ENCODE measurements at regions not wholly inside any gene's neighbourhood (a gene's known extent, or its start where the extent isn't known, plus 50 kb on each side); places are given as distances from the start of the nearest gene placed in this dataset.
"Not testable (repeated sequence)": the region's sequence is repeated elsewhere in the genome, so short reads cannot be mapped to it uniquely, and the experiment has no call there.

DNA sequence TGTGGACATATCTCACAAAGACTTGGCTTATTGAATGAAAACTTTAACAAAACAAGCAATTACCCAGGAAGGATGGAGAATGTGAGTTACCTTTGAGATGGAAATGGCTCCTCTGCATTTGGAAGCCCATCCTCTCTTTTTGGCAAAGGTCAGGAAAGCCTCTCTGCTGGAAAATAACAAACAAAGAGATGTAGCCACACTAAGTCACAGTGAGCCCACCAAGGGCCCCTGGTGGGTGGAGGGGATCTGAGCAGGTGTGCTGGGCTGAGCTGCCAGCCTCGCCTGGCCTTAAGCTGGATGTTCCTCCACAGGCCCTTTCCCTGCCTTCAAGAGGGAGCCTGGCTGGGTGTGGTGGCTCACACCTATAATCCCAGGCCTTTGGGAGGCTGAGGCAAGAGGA lies 269.2 kb downstream of the HNRNPD start:
- no peak overlapping the region for H3K27ac ChIP-seq
- TF ChIP-seq, protein P1, sequence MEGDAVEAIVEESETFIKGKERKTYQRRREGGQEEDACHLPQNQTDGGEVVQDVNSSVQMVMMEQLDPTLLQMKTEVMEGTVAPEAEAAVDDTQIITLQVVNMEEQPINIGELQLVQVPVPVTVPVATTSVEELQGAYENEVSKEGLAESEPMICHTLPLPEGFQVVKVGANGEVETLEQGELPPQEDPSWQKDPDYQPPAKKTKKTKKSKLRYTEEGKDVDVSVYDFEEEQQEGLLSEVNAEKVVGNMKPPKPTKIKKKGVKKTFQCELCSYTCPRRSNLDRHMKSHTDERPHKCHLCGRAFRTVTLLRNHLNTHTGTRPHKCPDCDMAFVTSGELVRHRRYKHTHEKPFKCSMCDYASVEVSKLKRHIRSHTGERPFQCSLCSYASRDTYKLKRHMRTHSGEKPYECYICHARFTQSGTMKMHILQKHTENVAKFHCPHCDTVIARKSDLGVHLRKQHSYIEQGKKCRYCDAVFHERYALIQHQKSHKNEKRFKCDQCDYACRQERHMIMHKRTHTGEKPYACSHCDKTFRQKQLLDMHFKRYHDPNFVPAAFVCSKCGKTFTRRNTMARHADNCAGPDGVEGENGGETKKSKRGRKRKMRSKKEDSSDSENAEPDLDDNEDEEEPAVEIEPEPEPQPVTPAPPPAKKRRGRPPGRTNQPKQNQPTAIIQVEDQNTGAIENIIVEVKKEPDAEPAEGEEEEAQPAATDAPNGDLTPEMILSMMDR (conservative IDR thresholded peaks at IDR 0.05), result no peak

DNA sequence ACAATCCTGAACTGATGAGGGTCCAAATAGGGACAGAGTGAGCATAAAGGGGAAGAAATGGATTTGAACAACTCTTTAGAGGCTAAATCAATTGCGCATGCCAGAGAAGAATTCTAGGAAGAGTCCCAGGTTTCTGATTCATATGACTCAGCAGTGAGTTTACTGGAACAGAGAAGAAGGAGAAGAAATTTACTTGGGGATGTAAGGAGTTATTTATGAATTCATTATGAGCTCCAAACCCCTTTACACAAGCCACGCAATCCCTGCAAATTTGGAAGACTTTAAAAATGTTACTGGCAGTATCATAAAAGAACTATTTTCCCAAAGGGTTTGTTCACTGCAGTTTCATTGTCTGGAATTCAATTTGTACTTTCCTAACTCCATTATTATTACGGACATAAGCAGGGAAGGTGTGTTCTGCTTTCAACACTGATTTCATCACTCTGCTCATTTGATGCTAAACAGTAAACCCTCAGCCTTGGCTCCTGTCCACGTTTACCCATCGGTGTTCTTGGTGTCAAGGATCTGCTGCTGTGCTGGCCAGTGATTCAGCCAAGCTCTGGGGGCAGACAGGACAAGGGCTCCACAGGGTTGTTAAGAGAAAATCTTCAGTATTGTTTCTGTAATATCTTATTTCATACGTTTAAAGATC lies 273.7 kb downstream of the HNRNPD start:
- TF ChIP-seq, protein P1 (conservative IDR thresholded peaks at IDR 0.05), result no peak

DNA sequence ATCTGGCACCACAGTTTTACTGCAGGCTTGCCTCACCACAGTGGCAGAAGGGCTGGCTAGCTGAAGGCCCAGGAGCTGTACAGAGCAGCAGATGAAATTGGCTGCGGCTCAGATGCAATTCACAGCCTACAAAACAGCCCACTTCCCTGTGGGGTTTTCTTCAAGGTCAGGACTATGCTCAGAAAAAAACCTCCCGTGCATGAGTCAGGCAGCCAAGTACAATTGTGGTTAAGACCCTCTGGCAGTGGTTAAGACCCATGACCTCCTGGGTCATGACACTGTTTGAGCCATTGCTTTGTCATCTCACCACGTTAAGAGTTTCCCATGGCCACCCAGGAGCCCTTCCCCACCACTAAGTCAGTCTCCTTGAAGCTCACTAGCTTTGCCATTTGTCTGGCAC lies 276.3 kb downstream of the HNRNPD start:
- no peak overlapping the region for H3K27ac ChIP-seq
- TF ChIP-seq, protein P1 (conservative IDR thresholded peaks at IDR 0.05), result no peak

More for the DNA sequence above, 273.7 kb downstream of the HNRNPD start:
- H3K27ac ChIP-seq, result no peak overlapping the region

DNA sequence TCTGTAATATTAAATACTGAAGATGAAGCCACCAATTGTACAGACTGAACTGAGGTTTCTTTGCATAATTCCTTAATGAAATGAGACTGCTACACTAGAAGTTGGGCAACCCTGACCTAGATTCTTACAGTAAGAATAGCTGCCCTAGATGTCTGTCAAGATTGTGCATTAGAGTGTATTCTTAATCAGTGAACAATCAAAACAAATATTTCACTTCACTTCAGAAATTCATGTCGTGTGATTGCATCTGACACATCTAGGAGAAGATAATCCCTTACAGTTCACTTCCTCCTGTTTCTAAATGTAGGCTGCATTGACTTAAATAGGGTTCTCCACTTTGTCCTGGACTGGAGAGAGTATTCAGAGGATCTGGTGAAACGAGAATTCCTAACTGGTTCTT lies 283.1 kb downstream of the HNRNPD start:
- TF ChIP-seq, protein P1 (conservative IDR thresholded peaks at IDR 0.05), result no peak
- H3K27ac ChIP-seq, result no peak overlapping the region

DNA sequence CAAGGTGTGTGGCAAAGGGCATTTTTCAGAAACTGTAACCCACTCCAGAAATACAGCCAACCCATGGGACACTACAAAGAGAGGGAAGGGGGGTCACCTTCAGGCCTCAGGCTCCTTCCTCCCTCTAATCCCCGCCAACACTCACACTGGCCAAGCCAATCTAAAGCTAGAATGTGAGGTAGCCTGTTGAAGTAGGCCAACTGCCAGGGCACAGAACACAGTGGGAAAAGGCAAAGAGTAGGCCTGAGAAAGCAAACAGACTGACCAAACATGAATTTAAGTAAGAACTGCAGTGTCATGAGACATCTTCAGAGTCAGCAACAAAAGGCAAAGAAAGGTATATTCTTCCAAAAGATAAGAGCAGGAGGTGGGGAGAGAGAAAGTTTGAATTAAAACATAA lies 289.0 kb downstream of the HNRNPD start:
- TF ChIP-seq, protein P1 (conservative IDR thresholded peaks at IDR 0.05), result no peak
- H3K27ac ChIP-seq, result no peak overlapping the region; the same call in 1 of the 2 replicates

DNA sequence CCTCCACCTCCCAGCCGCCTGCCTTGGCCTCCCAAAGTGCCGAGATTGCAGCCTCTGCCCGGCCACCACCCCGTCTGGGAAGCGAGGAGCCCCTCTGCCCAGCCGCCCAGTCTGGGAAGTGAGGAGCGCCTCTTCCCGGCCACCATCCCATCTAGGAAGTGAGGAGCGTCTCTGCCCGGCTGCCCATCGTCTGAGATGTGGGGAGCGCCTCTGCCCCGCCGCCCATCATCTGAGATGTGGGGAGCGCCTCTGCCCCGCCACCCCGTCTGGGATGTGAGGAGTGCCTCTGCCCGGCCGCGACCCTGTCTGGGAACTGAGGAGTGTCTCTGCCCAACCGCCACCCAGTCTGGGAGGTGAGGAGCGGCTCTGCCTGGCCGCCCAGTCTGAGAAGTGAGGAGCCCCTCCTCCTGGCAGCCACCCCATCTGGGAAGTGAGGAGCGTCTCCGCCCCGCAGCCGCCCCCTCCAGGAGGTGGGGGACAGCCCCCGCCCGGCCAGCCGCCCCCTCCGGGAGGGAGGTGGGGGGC lies 296.3 kb downstream of the HNRNPD start:
- H3K27ac ChIP-seq, result not testable (repeated sequence)

DNA sequence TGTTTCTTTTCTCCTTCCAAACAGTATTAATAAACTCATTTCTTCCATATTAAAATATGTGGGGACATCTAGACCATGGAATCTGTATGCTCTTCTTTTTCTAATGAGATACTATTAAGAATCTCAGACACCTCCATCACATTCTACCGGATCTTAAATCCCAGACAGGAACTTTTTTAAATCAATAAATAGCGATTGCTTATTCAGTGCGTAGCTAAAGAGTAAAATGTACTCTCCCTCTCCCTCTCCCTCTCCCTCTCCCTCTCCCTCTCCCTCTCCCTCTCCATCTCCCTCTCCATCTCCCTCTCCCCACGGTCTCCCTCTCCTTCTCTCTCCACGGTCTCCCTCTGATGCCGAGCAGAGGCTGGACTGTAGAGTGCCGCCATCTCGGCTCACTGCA lies 297.0 kb downstream of the HNRNPD start:
- no peak overlapping the region for H3K27ac ChIP-seq
- TF ChIP-seq, protein P1 (conservative IDR thresholded peaks at IDR 0.05), result no peak

DNA sequence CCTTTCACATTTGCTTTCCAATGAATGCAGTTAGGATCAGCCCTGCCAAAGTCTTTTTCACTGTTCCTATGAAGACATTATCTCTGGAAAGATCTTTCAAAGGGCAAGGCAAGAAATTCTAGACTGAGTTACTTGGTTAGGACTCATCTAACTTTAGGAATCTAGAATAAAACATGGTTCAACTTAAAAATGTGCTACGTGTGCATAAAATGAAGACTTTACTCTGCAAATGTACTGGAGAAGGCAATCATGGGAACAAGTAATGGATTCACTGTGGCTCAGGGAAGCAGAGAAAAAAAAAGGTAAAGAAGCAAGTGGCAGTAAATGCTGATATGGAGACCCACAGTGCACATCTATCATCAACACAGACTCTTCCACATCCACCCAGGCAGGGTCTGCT lies 297.4 kb downstream of the HNRNPD start:
- H3K27ac ChIP-seq, result no peak overlapping the region
- TF ChIP-seq, protein P1 (conservative IDR thresholded peaks at IDR 0.05), result no peak

Measured in VCaP (cell line).